Psoas muscle (tissue), 7 donors: ENCODE measurements at regions not wholly inside any gene's neighbourhood (a gene's known extent, or its start where the extent isn't known, plus 50 kb on each side); places are given as distances from the start of the nearest gene placed in this dataset.
A peak's percentile ranks its signal among the peaks of the same experiment; 100 is the strongest.
"Not testable (repeated sequence)": the region's sequence is repeated elsewhere in the genome, so short reads cannot be mapped to it uniquely, and the experiment has no call there.

ENCODE experiments used
- ATAC-seq, 4 donors: fragments of 200-7000 bp; cut with Tn5 transposase; one replicate each; pipeline ENCODE4 v1.9.1; 2020; ENCODE audit warnings: moderate library complexity in 3 of 4, mild to moderate bottlenecking in 2 of 4
- DNase-seq, 2 donors: peaks; one replicate each; pipeline ENCODE4 v3.0.0-alpha.2; 2020
- H3K27ac ChIP-seq: fragments of 200-600 bp; one replicate; pipeline ENCODE4 v1.8.0; 2022
- H3K27me3 ChIP-seq, 3 donors: fragments of 200-600 bp in 1 of 3; one replicate each; pipeline versions ENCODE4 v1.6.1 to v1.8.0; 2013 to 2022; ENCODE audit warnings: low read length in 2 of 3, mild to moderate bottlenecking in 2 of 3, moderate library complexity in 1 of 3; ENCODE audit not compliant: insufficient read depth in 3 of 3
- H3K36me3 ChIP-seq, 2 donors: fragments of 200-600 bp in 1 of 2; one replicate each; pipeline versions ENCODE4 v1.6.1 to v1.8.0; 2013 to 2022; ENCODE audit warnings: low read depth in 1 of 2, mild to moderate bottlenecking in 1 of 2, moderate library complexity in 1 of 2; ENCODE audit not compliant: insufficient read depth in 1 of 2
- H3K4me1 ChIP-seq: fragments of 200-600 bp; one replicate; pipeline ENCODE4 v1.8.0; 2022
- H3K4me3 ChIP-seq: fragments of 200-600 bp; one replicate; pipeline ENCODE4 v1.8.0; 2022; ENCODE audit warnings: mild to moderate bottlenecking
- H3K9me3 ChIP-seq: fragments of 200-600 bp; one replicate; pipeline ENCODE4 v1.8.0; 2022
- CTCF ChIP-seq: fragments of 200-600 bp; IDR thresholded peaks from one replicate; pipeline ENCODE4 v1.8.0; 2022; ENCODE audit warnings: antibody characterized with exemption
- WGBS, 3 donors: extraction: QIAGEN DNeasy Blood & Tissue Kit; methylation state at CpG; one replicate each; pipeline versions ENCODE4 v1.1.6 to v1.1.7; 2013; 5-methylcytosine and 5-hydroxymethylcytosine counted together
- intact Hi-C, 2 donors: fragments of 100-400 bp; cut with DNase I; formaldehyde crosslinking; loops; one replicate each; pipeline versions ENCODE4 v1.11.0 to v1.14.2; 2022
- donor health status: healthy with polysubstance abuse.
- donor health status: DM: no; HTN: no; CAD: no; lungs with moderate emphysema.
- donor health status: Bipolar disorder and iron deficiency.
- donor health status: healthy.
- donor health status: DM: yes; HTN: yes; CAD: no.
- donor health status: DM: no; HTN: no; CAD: no.
- donor health status: DM: yes; HTN: yes; CAD: no.

GRCh38 chr10:9331583-9332008 is 1277.1 kb downstream of the GATA3 start:
- Histone ChIP-seq H3K36me3 (no peaks in the 10 kb centered on the region), H3K9me3 (no peaks in the 10 kb centered on the region), H3K4me1 (no peaks in the 10 kb centered on the region), H3K27me3 (peaks cover 0 to 4% (median 0%) of the 10 kb centered on the region in 3 donors), H3K4me3 (no peak overlapping the region), H3K27ac (no peak overlapping the region)
- TF ChIP-seq CTCF, result peak; percentile 65
- ATAC-seq, result peak in 3 of 4 donors; percentile 53 to 66 (median 61)
- no peak for DNase-seq
- WGBS, 3 donors, result 19 to 22% (median 20%) methylated on average over 3 of the region's 3 CpGs
- intact Hi-C loops, result no loop called here

GRCh38 chr10:9334270-9334669 is 1279.8 kb downstream of the GATA3 start:
- TF ChIP-seq CTCF, result no peak
- DNase-seq (no peak), ATAC-seq (no peak)
- Histone ChIP-seq H3K27me3 (no peaks in the 10 kb centered on the region), H3K9me3 (no peaks in the 10 kb centered on the region), H3K36me3 (no peaks in the 10 kb centered on the region), H3K4me3 (no peak overlapping the region), H3K4me1 (no peaks in the 10 kb centered on the region), H3K27ac (no peak overlapping the region)
- intact Hi-C loops, result no loop called here
- WGBS, 3 donors, result 82 to 93% (median 85%) methylated on average over 3 of the region's 3 CpGs

- no peak for TF ChIP-seq CTCF
- no peaks in the 10 kb centered on the region for H3K4me1 ChIP-seq
- H3K9me3 ChIP-seq, result no peaks in the 10 kb centered on the region
- 60 to 75% (median 73%) methylated on average over 1 of the region's 1 CpG for WGBS, 3 donors
- no peak for ATAC-seq
- intact Hi-C loops, result no loop called here
- no peak overlapping the region for H3K27ac ChIP-seq
- DNase-seq, result no peak
- H3K27me3 ChIP-seq, result no peaks in the 10 kb centered on the region
- H3K4me3 ChIP-seq, result no peak overlapping the region
- no peaks in the 10 kb centered on the region for H3K36me3 ChIP-seq
These were observed 1285.2 kb downstream of the GATA3 start for GRCh38 chr10:9339716-9340115.

GRCh38 chr10:9342885-9343570 is 1288.5 kb downstream of the GATA3 start:
- no peak for DNase-seq
- H3K27ac ChIP-seq, result no peak overlapping the region
- intact Hi-C loops, result no loop called here
- H3K27me3 ChIP-seq, result no peaks in the 10 kb centered on the region
- WGBS, 3 donors, result 38 to 43% (median 39%) methylated on average over 5 of the region's 5 CpGs
- peak; percentile 39 for TF ChIP-seq CTCF
- H3K4me3 ChIP-seq, result no peak overlapping the region
- H3K9me3 ChIP-seq, result no peaks in the 10 kb centered on the region
- H3K36me3 ChIP-seq, result no peaks in the 10 kb centered on the region
- ATAC-seq, result no peak
- no peaks in the 10 kb centered on the region for H3K4me1 ChIP-seq

- intact Hi-C loops, result not testable (repeated sequence)
These were observed 1293.4 kb downstream of the GATA3 start for GRCh38 chr10:9347933-9348332.

More at GRCh38 chr10:9347933-9348332, 1293.4 kb downstream of the GATA3 start:
- 87 to 92% (median 89%) methylated on average over 3 of the region's 3 CpGs for WGBS, 3 donors
- not testable (repeated sequence) for DNase-seq, H3K9me3 ChIP-seq, H3K4me1 ChIP-seq, ATAC-seq, H3K27ac ChIP-seq, H3K36me3 ChIP-seq, H3K27me3 ChIP-seq, H3K4me3 ChIP-seq
